ENCODE measurements at regions not wholly inside any gene's neighbourhood (a gene's known extent, or its start where the extent isn't known, plus 50 kb on each side); places are given as distances from the start of the nearest gene placed in this dataset.

GRCh38 chr9:99358668-99359067, 136.6 kb downstream of the SEC61B start:
- no peak overlapping the region for H3K9ac ChIP-seq
- H4K20me1 ChIP-seq (ENCODE audit: insufficient read depth) = no peaks in the 10 kb centered on the region
- no peak overlapping the region for H2AFZ ChIP-seq (ENCODE audit: low read depth)
- DNase-seq = no peak
- H3K36me3 ChIP-seq (replicated peaks in 1 of 2; ENCODE audit: control insufficient read depth in 1 of 2, insufficient read depth in 2 of 2, low read length in 1 of 2) = no peaks in the 10 kb centered on the region
- H3K4me2 ChIP-seq = no peak overlapping the region
- no peak for TF ChIP-seq RCOR1 (IDR thresholded peaks at IDR 0.05; ENCODE audit: low read length)
- no peak for TF ChIP-seq TAF1 (IDR thresholded peaks at IDR 0.05; ENCODE audit: borderline replicate concordance, low read depth, low read length)
- TF ChIP-seq, protein P1, sequence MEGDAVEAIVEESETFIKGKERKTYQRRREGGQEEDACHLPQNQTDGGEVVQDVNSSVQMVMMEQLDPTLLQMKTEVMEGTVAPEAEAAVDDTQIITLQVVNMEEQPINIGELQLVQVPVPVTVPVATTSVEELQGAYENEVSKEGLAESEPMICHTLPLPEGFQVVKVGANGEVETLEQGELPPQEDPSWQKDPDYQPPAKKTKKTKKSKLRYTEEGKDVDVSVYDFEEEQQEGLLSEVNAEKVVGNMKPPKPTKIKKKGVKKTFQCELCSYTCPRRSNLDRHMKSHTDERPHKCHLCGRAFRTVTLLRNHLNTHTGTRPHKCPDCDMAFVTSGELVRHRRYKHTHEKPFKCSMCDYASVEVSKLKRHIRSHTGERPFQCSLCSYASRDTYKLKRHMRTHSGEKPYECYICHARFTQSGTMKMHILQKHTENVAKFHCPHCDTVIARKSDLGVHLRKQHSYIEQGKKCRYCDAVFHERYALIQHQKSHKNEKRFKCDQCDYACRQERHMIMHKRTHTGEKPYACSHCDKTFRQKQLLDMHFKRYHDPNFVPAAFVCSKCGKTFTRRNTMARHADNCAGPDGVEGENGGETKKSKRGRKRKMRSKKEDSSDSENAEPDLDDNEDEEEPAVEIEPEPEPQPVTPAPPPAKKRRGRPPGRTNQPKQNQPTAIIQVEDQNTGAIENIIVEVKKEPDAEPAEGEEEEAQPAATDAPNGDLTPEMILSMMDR (IDR thresholded peaks at IDR 0.05) = no peak
- TF ChIP-seq, protein P2, sequence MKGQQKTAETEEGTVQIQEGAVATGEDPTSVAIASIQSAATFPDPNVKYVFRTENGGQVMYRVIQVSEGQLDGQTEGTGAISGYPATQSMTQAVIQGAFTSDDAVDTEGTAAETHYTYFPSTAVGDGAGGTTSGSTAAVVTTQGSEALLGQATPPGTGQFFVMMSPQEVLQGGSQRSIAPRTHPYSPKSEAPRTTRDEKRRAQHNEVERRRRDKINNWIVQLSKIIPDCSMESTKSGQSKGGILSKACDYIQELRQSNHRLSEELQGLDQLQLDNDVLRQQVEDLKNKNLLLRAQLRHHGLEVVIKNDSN (IDR thresholded peaks at IDR 0.05; ENCODE audit: borderline replicate concordance, low read depth) = no peak
- no peak for TF ChIP-seq EZH2phosphoT487 (IDR thresholded peaks at IDR 0.05; ENCODE audit: borderline replicate concordance, low read depth)
- TF ChIP-seq POLR2AphosphoS5 (IDR thresholded peaks at IDR 0.05; ENCODE audit: low read depth, low read length) = no peak
- no peak for TF ChIP-seq SMC3 (IDR thresholded peaks at IDR 0.05; ENCODE audit: low read depth, low read length)
- no peak for TF ChIP-seq EP300 (IDR thresholded peaks at IDR 0.05; ENCODE audit: borderline replicate concordance in 1 of 2, low read depth in 1 of 2, low read length in 1 of 2)
- no peak for TF ChIP-seq TCF12 (IDR thresholded peaks at IDR 0.05)
- TF ChIP-seq FOXJ3 (CRISPR knock-in tag; IDR thresholded peaks at IDR 0.05) = no peak
- no peak for TF ChIP-seq MXI1 (IDR thresholded peaks at IDR 0.05; ENCODE audit: low read depth, low read length)
- TF ChIP-seq, protein P3, sequence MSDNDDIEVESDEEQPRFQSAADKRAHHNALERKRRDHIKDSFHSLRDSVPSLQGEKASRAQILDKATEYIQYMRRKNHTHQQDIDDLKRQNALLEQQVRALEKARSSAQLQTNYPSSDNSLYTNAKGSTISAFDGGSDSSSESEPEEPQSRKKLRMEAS (IDR thresholded peaks at IDR 0.05; ENCODE audit: low read depth) = no peak
- TF ChIP-seq ELF1 (IDR thresholded peaks at IDR 0.05) = no peak
- 84% methylated on average over 5 of the region's 7 CpGs for WGBS (ENCODE audit: low lambda C conversion rate)
- H3K27me3 ChIP-seq (ENCODE audit: insufficient read depth) = no peaks in the 10 kb centered on the region; the same call in 1 of the 2 replicates
- no peak overlapping the region for H3K4me3 ChIP-seq (ENCODE audit: low read depth in 2 of 2, low read length in 1 of 2)
- H3K9me3 ChIP-seq = no peaks in the 10 kb centered on the region
- H3K4me1 ChIP-seq (ENCODE audit: control insufficient read depth in 1 of 2, insufficient read depth in 2 of 2, low read depth in 1 of 2, low read length in 1 of 2) = peaks cover 0 to 24% of the 10 kb centered on the region in 2 experiments; a peak in 1 of 4 replicates
- H3F3A ChIP-seq (replicated peaks; ENCODE audit: insufficient read depth) = no peaks in the 10 kb centered on the region
- CTCF ChIA-PET = no interaction called here
- H3K27ac ChIP-seq (ENCODE audit: low read depth in 2 of 2, low read length in 1 of 2) = no peak overlapping the region
- POLR2A ChIA-PET = no interaction called here
- no peaks in the 10 kb centered on the region for H3K9me2 ChIP-seq
- no peaks in the 10 kb centered on the region for H3K79me2 ChIP-seq (ENCODE audit: insufficient read depth)

GRCh38 chr9:99359336-99359735, 137.3 kb downstream of the SEC61B start:
- 77% methylated on average over 10 of the region's 10 CpGs for WGBS (ENCODE audit: low lambda C conversion rate)
- CTCF ChIA-PET = no interaction called here
- H3K4me2 ChIP-seq = no peak overlapping the region
- no peak overlapping the region for H2AFZ ChIP-seq (ENCODE audit: low read depth)
- H3F3A ChIP-seq (replicated peaks; ENCODE audit: insufficient read depth) = no peaks in the 10 kb centered on the region
- no peak for DNase-seq
- no peak overlapping the region for H3K27ac ChIP-seq (ENCODE audit: low read depth in 2 of 2, low read length in 1 of 2)
- H3K9me3 ChIP-seq = no peaks in the 10 kb centered on the region
- no peaks in the 10 kb centered on the region for H3K9me2 ChIP-seq
- H3K27me3 ChIP-seq (ENCODE audit: insufficient read depth) = no peaks in the 10 kb centered on the region; the same call in 1 of the 2 replicates
- no peaks in the 10 kb centered on the region for H3K36me3 ChIP-seq (replicated peaks in 1 of 2; ENCODE audit: control insufficient read depth in 1 of 2, insufficient read depth in 2 of 2, low read length in 1 of 2)
- H3K79me2 ChIP-seq (ENCODE audit: insufficient read depth) = no peaks in the 10 kb centered on the region
- H3K9ac ChIP-seq = no peak overlapping the region
- H4K20me1 ChIP-seq (ENCODE audit: insufficient read depth) = no peaks in the 10 kb centered on the region
- peaks cover 0 to 24% of the 10 kb centered on the region in 2 experiments; a peak in 1 of 4 replicates for H3K4me1 ChIP-seq (ENCODE audit: control insufficient read depth in 1 of 2, insufficient read depth in 2 of 2, low read depth in 1 of 2, low read length in 1 of 2)
- H3K4me3 ChIP-seq (ENCODE audit: low read depth in 2 of 2, low read length in 1 of 2) = no peak overlapping the region
- POLR2A ChIA-PET = no interaction called here
- TF ChIP-seq YY1 (IDR thresholded peaks at IDR 0.05; ENCODE audit: low read depth) (no peak), RAD21 (IDR thresholded peaks at IDR 0.05; ENCODE audit: low read length) (no peak), EP300 (IDR thresholded peaks at IDR 0.05; ENCODE audit: borderline replicate concordance in 1 of 2, low read depth in 1 of 2, low read length in 1 of 2) (no peak), MEF2A (IDR thresholded peaks at IDR 0.05; ENCODE audit: borderline replicate concordance, low read depth) (no peak), TAF1 (IDR thresholded peaks at IDR 0.05; ENCODE audit: borderline replicate concordance, low read depth, low read length) (no peak), CHD2 (IDR thresholded peaks at IDR 0.05; ENCODE audit: low read length, partially characterized antibody) (no peak), GATA2 (CRISPR knock-in tag; IDR thresholded peaks at IDR 0.05) (no peak), ZBTB33 (IDR thresholded peaks at IDR 0.05; ENCODE audit: borderline replicate concordance, low read depth) (no peak), SIN3A (IDR thresholded peaks at IDR 0.05; ENCODE audit: borderline replicate concordance, low read depth, low read length) (no peak), EZH2phosphoT487 (IDR thresholded peaks at IDR 0.05; ENCODE audit: borderline replicate concordance, low read depth) (no peak), GABPA (IDR thresholded peaks at IDR 0.05; ENCODE audit: low read depth) (no peak), TEAD4 (IDR thresholded peaks at IDR 0.05; ENCODE audit: borderline replicate concordance, insufficient read depth) (no peak), NRF1 (IDR thresholded peaks at IDR 0.05; ENCODE audit: low read depth, low read length) (no peak), NFIC (IDR thresholded peaks at IDR 0.05; ENCODE audit: borderline replicate concordance) (no peak)
